IMR-90 (cell line): ENCODE measurements at regions not wholly inside any gene's neighbourhood (a gene's known extent, or its start where the extent isn't known, plus 50 kb on each side); places are given as distances from the start of the nearest gene placed in this dataset.

Experiments used
- ATAC-seq: fragments of 200-7000 bp; cut with Tn5 transposase; 2 replicates; pipeline ENCODE4 v1.9.1; 2020; ENCODE audit warnings: low read depth, mild to moderate bottlenecking, moderate library complexity
- BruUV-seq: library from RNA; stranded (reverse); fragments of 400-500 nt; replicated peaks from 2 replicates; lab custom pipeline; 2021; lab: Mats Ljungman, UMichigan
- CTCF ChIA-PET: fragments of 300-600 bp; formaldehyde crosslinking; extraction: SDS; loops from one replicate; lab custom pipeline; 2021; ENCODE audit warnings: antibody characterized with exemption; lab: Yijun Ruan, JAX
- POLR2A ChIA-PET: fragments of 300-600 bp; sonication (Branson Sonifier 250); formaldehyde crosslinking; loops from one replicate; lab custom pipeline; 2022; ENCODE audit warnings: antibody characterized with exemption; ENCODE audit not compliant: unreplicated experiment; lab: Charles Lee
- DNase-seq: peaks from one replicate; pipeline ENCODE4 v3.0.0; 2013
- H2AFZ ChIP-seq: replicated peaks from 2 replicates; pipeline ENCODE3; 2013; ENCODE audit warnings: low read length, mild to moderate bottlenecking; ENCODE audit not compliant: poor library complexity
- H2AK5ac ChIP-seq: 2 replicates; pipeline ENCODE4 v1.6.1; 2013; ENCODE audit warnings: low read depth, low read length, inconsistent platforms
- H2AK9ac ChIP-seq: replicated peaks from 2 replicates; pipeline ENCODE3; 2013; ENCODE audit warnings: mild to moderate bottlenecking, low read depth, low read length, moderate library complexity; ENCODE audit not compliant: poor library complexity
- H2BK120ac ChIP-seq: 2 replicates; pipeline ENCODE4 v1.6.1; 2013; ENCODE audit warnings: low read depth, low read length, inconsistent platforms
- H2BK15ac ChIP-seq: 3 replicates; pipeline ENCODE4 v1.6.1; 2013; ENCODE audit warnings: low read depth, low read length, inconsistent platforms
- H2BK20ac ChIP-seq: 2 replicates; pipeline ENCODE4 v1.6.1; 2013; ENCODE audit warnings: low read depth, mild to moderate bottlenecking, inconsistent platforms, low read length, moderate library complexity
- H2BK5ac ChIP-seq: 2 replicates; pipeline ENCODE4 v1.6.1; 2013; ENCODE audit warnings: mild to moderate bottlenecking, low read depth, low read length, inconsistent platforms; ENCODE audit not compliant: poor library complexity, severe bottlenecking
- H3K14ac ChIP-seq: replicated peaks from 2 replicates; pipeline ENCODE4 v1.6.1; 2013; ENCODE audit warnings: low read depth, low read length, inconsistent platforms
- H3K18ac ChIP-seq: 2 replicates; pipeline ENCODE4 v1.6.1; 2013; ENCODE audit warnings: low read depth, low read length, control low read depth
- H3K23ac ChIP-seq: 2 replicates; pipeline ENCODE4 v1.6.1; 2013; ENCODE audit warnings: low read depth, low read length, inconsistent platforms
- H3K27ac ChIP-seq: 2 replicates; pipeline ENCODE4 v1.5.1; 2013; ENCODE audit warnings: mild to moderate bottlenecking, control low read depth, low read length; ENCODE audit not compliant: insufficient read depth
- H3K27me3 ChIP-seq: 2 replicates; pipeline ENCODE4 v1.6.1; 2013; ENCODE audit warnings: low read length; ENCODE audit not compliant: control insufficient read depth, insufficient read depth
- H3K36me3 ChIP-seq: 2 replicates; pipeline ENCODE4 v1.6.1; 2013; ENCODE audit warnings: low read length, mixed read lengths; ENCODE audit not compliant: control insufficient read depth, insufficient read depth
- H3K4ac ChIP-seq: 2 replicates; pipeline ENCODE4 v1.6.1; 2013; ENCODE audit warnings: low read depth, low read length, inconsistent platforms
- H3K4me1 ChIP-seq: 2 replicates; pipeline ENCODE4 v1.6.1; 2013; ENCODE audit warnings: low read length, mixed read lengths; ENCODE audit not compliant: control insufficient read depth, insufficient read depth
- H3K4me2 ChIP-seq: 2 replicates; pipeline ENCODE4 v1.6.1; 2013; ENCODE audit warnings: low read depth, mild to moderate bottlenecking, control low read depth, low read length, moderate library complexity
- H3K4me3 ChIP-seq: 2 replicates; pipeline ENCODE4 v1.5.1; 2013; ENCODE audit warnings: low read depth, mild to moderate bottlenecking, control low read depth, low read length, moderate library complexity; ENCODE audit not compliant: insufficient read depth
- H3K56ac ChIP-seq: 2 replicates; pipeline ENCODE4 v1.6.1; 2013; ENCODE audit warnings: low read length, inconsistent platforms; ENCODE audit not compliant: insufficient read depth; ENCODE audit errors: extremely low read depth
- H3K79me1 ChIP-seq, 2 experiments: 2 replicates each; pipeline ENCODE4 v1.6.1; 2013; ENCODE audit warnings: low read length in 2 of 2, inconsistent platforms in 1 of 2, low read depth in 1 of 2
- H3K9ac ChIP-seq: 2 replicates; pipeline ENCODE4 v1.6.1; 2013; ENCODE audit warnings: low read depth, low read length, control low read depth
- H3K9me1 ChIP-seq: 2 replicates; pipeline ENCODE4 v1.6.1; 2013; ENCODE audit warnings: low read length, inconsistent platforms; ENCODE audit not compliant: insufficient read depth
- H3K9me3 ChIP-seq: 2 replicates; pipeline ENCODE4 v1.6.1; 2013; ENCODE audit warnings: low read length; ENCODE audit not compliant: control insufficient read depth, insufficient read depth
- H4K20me1 ChIP-seq: 2 replicates; pipeline ENCODE4 v1.6.1; 2013; ENCODE audit warnings: low read length, inconsistent platforms; ENCODE audit not compliant: insufficient read depth
- H4K5ac ChIP-seq: 2 replicates; pipeline ENCODE4 v1.6.1; 2013; ENCODE audit warnings: mild to moderate bottlenecking, low read depth, low read length, control low read depth
- H4K8ac ChIP-seq, 2 experiments: 2 replicates each; pipeline ENCODE4 v1.6.1; 2013; ENCODE audit warnings: low read depth in 2 of 2, low read length in 2 of 2, control low read depth in 1 of 2, inconsistent platforms in 1 of 2
- H4K91ac ChIP-seq: 2 replicates; pipeline ENCODE4 v1.6.1; 2013; ENCODE audit warnings: low read depth, low read length, inconsistent platforms; ENCODE audit not compliant: insufficient read depth
- CHD1 ChIP-seq: IDR thresholded peaks from 2 replicates; pipeline ENCODE4 v1.6.1; 2012; ENCODE audit warnings: low read depth, low read length, improper control_type of control experiment
- CTCF ChIP-seq: conservative IDR thresholded peaks from 2 replicates; pipeline ENCODE4 v1.5.1; 2012; ENCODE audit warnings: mild to moderate bottlenecking, low read depth, low read length, improper control_type of control experiment
- FOS ChIP-seq: fragments of 150-350 bp; IDR thresholded peaks from 2 replicates; pipeline ENCODE4 v1.6.1; 2016; ENCODE audit warnings: low read depth, low read length
- RFX5 ChIP-seq: IDR thresholded peaks from 2 replicates; pipeline ENCODE4 v1.8.0; 2012; ENCODE audit warnings: low read depth, mild to moderate bottlenecking, low read length, moderate library complexity
- dilution Hi-C: fragments of 300-500 bp; cut with HindIII; formaldehyde crosslinking; loops from one replicate; pipeline ENCODE4 v1.14.3; 2018; ENCODE audit warnings: low sequenced_read_pairs; ENCODE audit not compliant: unreplicated experiment
- in situ Hi-C: fragments of 300-500 bp; cut with MboI; formaldehyde crosslinking; loops from 3 replicates; pipeline ENCODE4 v1.14.3; 2019; ENCODE audit warnings: low sequenced_read_pairs, inconsistent platforms, mixed read lengths
- intact Hi-C: fragments of 100-400 bp; cut with micrococcal nuclease; formaldehyde crosslinking; loops from 2 replicates; pipeline ENCODE4 v1.10.0; 2022

- H4K91ac ChIP-seq: no peak overlapping the region
- DNase-seq: no peak
- no peak overlapping the region for H4K8ac ChIP-seq
- H2BK5ac ChIP-seq: no peak overlapping the region
- intact Hi-C loops: no loop called here
- no peaks in the 10 kb centered on the region for H3K27me3 ChIP-seq
- H3K4me3 ChIP-seq: no peak overlapping the region
- H3K23ac ChIP-seq: no peak overlapping the region
- H3K36me3 ChIP-seq: no peaks in the 10 kb centered on the region
- no peak overlapping the region for H2AK9ac ChIP-seq
- dilution Hi-C loops: no loop called here
- CTCF ChIA-PET: no interaction called here
- H2BK15ac ChIP-seq: no peak overlapping the region
- BruUV-seq: no TSS peak
- H3K27ac ChIP-seq: no peak overlapping the region
- no peak overlapping the region for H2BK20ac ChIP-seq
- H2AK5ac ChIP-seq: no peak overlapping the region
- no peaks in the 10 kb centered on the region for H3K9me1 ChIP-seq
- no peaks in the 10 kb centered on the region; the same call in 1 of the 2 replicates for H3K9me3 ChIP-seq
- H4K5ac ChIP-seq: no peak overlapping the region
- no peak for TF ChIP-seq FOS
- no peak for TF ChIP-seq CTCF
- no peak for TF ChIP-seq RFX5
- TF ChIP-seq CHD1: no peak
- H3K4me1 ChIP-seq: no peaks in the 10 kb centered on the region
- no peak overlapping the region for H3K9ac ChIP-seq
- no peak overlapping the region for H2BK120ac ChIP-seq
- H3K4me2 ChIP-seq: no peak overlapping the region
- no peak overlapping the region for H3K56ac ChIP-seq
- no peak overlapping the region for H2AFZ ChIP-seq
- POLR2A ChIA-PET: no interaction called here
- H3K18ac ChIP-seq: no peak overlapping the region
- H3K79me1 ChIP-seq: no peaks in the 10 kb centered on the region
- no peaks in the 10 kb centered on the region for H4K20me1 ChIP-seq
- ATAC-seq: no peak
- H3K14ac ChIP-seq: no peak overlapping the region
- in situ Hi-C loops: no loop called here
- no peak overlapping the region for H3K4ac ChIP-seq
These were observed 156.7 kb downstream of the DCAF12L1 start for GRCh38 chrX:126395909-126396308.
